Glomerular visceral epithelial cell (primary cell): ENCODE measurements at regions not wholly inside any gene's neighbourhood (a gene's known extent, or its start where the extent isn't known, plus 50 kb on each side); places are given as distances from the start of the nearest gene placed in this dataset.

Source experiments
- DNase-seq: peaks from one replicate; pipeline ENCODE4 v3.0.0-alpha.2; 2016; ENCODE audit errors: extremely low spot score

- no peak for DNase-seq
These were observed 350.0 kb downstream of the SIPA1L2 start for GRCh38 chr1:232279909-232280400.

GRCh38 chr1:232278925-232279324 lies 351.0 kb downstream of the SIPA1L2 start:
- no peak for DNase-seq

- DNase-seq, result no peak
These were observed 353.3 kb downstream of the SIPA1L2 start for GRCh38 chr1:232276651-232277050.

- DNase-seq, result no peak
These were observed 354.8 kb downstream of the SIPA1L2 start for GRCh38 chr1:232274999-232275710.

- no peak for DNase-seq
These were observed 355.6 kb downstream of the SIPA1L2 start for GRCh38 chr1:232274236-232274855.

- no peak for DNase-seq
These were observed 356.9 kb downstream of the SIPA1L2 start for GRCh38 chr1:232273011-232273410.

GRCh38 chr1:232271991-232272589 lies 357.8 kb downstream of the SIPA1L2 start:
- peak; percentile 10 for DNase-seq

GRCh38 chr1:232271299-232271698 lies 358.6 kb downstream of the SIPA1L2 start:
- no peak for DNase-seq

GRCh38 chr1:232269988-232270387 lies 359.9 kb downstream of the SIPA1L2 start:
- DNase-seq, result no peak

GRCh38 chr1:232267837-232268598 lies 361.9 kb downstream of the SIPA1L2 start:
- no peak for DNase-seq

GRCh38 chr1:232267092-232267836 lies 362.7 kb downstream of the SIPA1L2 start:
- no peak for DNase-seq

GRCh38 chr1:232263452-232263851 lies 366.5 kb downstream of the SIPA1L2 start:
- no peak for DNase-seq

GRCh38 chr1:232262991-232263390 lies 366.9 kb downstream of the SIPA1L2 start:
- no peak for DNase-seq

- no peak for DNase-seq
These were observed 369.1 kb downstream of the SIPA1L2 start for GRCh38 chr1:232260861-232261260.

- DNase-seq, result no peak
These were observed 369.9 kb downstream of the SIPA1L2 start for GRCh38 chr1:232260045-232260444.

GRCh38 chr1:232259333-232259732 lies 370.6 kb downstream of the SIPA1L2 start:
- DNase-seq, result no peak

GRCh38 chr1:232252546-232253118 lies 377.3 kb downstream of the SIPA1L2 start:
- no peak for DNase-seq

- DNase-seq, result no peak
These were observed 379.1 kb downstream of the SIPA1L2 start for GRCh38 chr1:232250838-232251237.

GRCh38 chr1:232249861-232250777 lies 379.8 kb downstream of the SIPA1L2 start:
- DNase-seq, result no peak

GRCh38 chr1:232249339-232249738 lies 380.6 kb downstream of the SIPA1L2 start:
- no peak for DNase-seq
